Activated T-cell treated with anti-CD3 and anti-CD28 coated beads, Interleukin-2, amount 50 U/mL, for 72 hours (primary cell): ENCODE measurements at regions not wholly inside any gene's neighbourhood (a gene's known extent, or its start where the extent isn't known, plus 50 kb on each side); places are given as distances from the start of the nearest gene placed in this dataset.
"Not testable (repeated sequence)": the region's sequence is repeated elsewhere in the genome, so short reads cannot be mapped to it uniquely, and the experiment has no call there.

Experiments used
- ATAC-seq, 2 donors: fragments of 150-1000 bp; cut with Tn5 transposase; replicated peaks in 1 of 2; 2 replicates each; pipeline ENCODE4 v1.10.0; 2021; ENCODE audit warnings: moderate library complexity in 2 of 2, mild to moderate bottlenecking in 1 of 2
- DNase-seq, 2 donors: peaks; one replicate each; pipeline ENCODE4 v3.0.0; 2021 to 2022; ENCODE audit warnings: mixed read lengths in 1 of 2
- H3K27ac Mint-ChIP-seq: one replicate; pipeline ENCODE4 v1.8.0; 2022; ENCODE audit warnings: mild to moderate bottlenecking, moderate library complexity, mixed read lengths
- H3K27me3 Mint-ChIP-seq: one replicate; pipeline ENCODE4 v1.8.0; 2022; ENCODE audit warnings: low read depth, mixed read lengths
- H3K36me3 Mint-ChIP-seq, 2 donors: one replicate each; pipeline ENCODE4 v1.8.0; 2022; ENCODE audit warnings: mixed read lengths in 2 of 2, mild to moderate bottlenecking in 1 of 2; ENCODE audit not compliant: insufficient read depth in 2 of 2
- H3K4me1 Mint-ChIP-seq: one replicate; pipeline ENCODE4 v1.8.0; 2022; ENCODE audit warnings: low read depth, mixed read lengths
- H3K4me3 Mint-ChIP-seq, 2 donors: one replicate each; pipeline ENCODE4 v1.8.0; 2022; ENCODE audit warnings: mild to moderate bottlenecking in 2 of 2, mixed read lengths in 2 of 2, moderate library complexity in 2 of 2
- H3K9me3 Mint-ChIP-seq, 2 donors: one replicate each; pipeline ENCODE4 v1.8.0; 2022; ENCODE audit warnings: mixed read lengths in 2 of 2

DNA sequence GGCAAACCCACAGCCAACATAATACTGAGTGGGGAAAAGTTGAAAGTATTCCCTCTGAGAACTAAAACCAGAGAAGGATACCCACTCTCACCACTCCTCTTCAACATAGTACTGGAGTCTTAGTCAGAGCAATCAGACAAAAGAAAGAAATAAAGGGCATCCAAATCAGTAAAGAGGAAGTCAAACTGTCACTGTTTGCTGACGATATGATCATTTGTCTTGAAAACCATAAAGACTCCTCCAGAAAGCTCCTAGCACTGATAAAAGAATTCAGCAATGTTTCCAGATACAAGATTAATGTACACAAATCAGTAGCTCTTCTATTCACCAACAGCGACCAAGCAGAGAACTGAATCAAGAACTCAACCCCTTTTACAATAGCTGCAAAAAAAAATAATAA lies 64.0 kb upstream of the SSTR4 start:
- H3K27me3 Mint-ChIP-seq, H3K4me3 Mint-ChIP-seq, H3K27ac Mint-ChIP-seq, ATAC-seq, H3K36me3 Mint-ChIP-seq, H3K4me1 Mint-ChIP-seq, H3K9me3 Mint-ChIP-seq, DNase-seq: not testable (repeated sequence)

DNA sequence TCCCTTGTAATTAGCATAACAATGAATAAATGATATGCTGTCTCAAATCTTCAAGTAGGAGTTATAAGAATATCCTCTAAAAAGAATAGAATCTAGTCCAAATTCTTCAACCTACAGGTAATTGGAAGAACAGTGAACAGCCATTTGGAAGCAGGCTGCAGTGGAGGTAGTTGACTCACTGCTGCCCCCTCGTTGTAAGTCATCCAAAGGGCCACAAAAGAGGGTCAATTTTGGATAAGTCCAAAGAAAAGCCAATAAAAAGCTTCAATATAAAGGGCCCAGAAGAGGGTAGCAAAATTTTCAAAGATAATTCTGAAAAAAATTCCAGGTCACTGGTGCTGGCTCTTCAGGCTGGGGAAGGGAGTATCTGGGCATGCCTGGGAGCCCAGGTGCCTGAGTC lies 60.8 kb upstream of the SSTR4 start:
- ATAC-seq (no peak), DNase-seq (no peak)
- Mint-ChIP-seq H3K27ac (no peak overlapping the region), H3K9me3 (peaks cover 0 to under 1% of the 10 kb centered on the region in 2 donors), H3K27me3 (peaks cover 1% of the 10 kb centered on the region), H3K36me3 (no peaks in the 10 kb centered on the region), H3K4me3 (no peak overlapping the region), H3K4me1 (no peaks in the 10 kb centered on the region)

DNA sequence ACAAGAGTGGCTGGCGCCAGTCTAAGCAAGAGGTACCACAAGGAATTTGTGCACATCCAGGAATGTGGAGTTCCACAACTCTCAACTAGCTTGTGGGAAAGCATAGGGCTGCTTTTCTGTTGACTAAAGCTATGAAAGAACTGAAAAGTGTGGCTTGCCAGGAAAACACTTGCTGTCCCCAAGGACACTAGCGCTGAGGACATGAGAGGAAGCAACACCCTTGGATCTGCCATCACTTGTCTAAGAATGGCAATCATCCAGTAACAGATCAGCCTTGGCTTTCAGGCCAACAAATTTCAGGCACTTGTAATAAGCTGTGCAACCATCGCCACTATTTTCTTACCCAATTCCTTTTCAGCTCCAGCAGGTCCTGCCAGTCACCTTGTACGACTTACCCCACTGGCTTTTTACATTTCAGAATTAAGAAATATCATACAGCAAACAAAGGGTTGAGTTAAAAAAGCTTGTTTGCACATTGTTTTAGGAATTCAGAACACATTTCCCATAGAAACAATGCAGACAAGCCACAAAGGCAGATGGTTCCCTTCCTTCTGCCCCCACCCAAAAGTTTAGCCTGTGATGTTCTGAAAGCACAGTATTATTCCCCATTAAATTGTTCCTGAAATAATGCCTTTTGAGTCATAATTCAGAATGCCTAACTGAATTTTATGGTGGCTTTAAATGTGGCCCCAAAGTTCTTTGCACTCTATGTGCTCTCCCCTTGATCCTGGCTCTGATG lies 57.9 kb upstream of the SSTR4 start:
- ATAC-seq, result no peak
- DNase-seq, result no peak
- H3K4me3 Mint-ChIP-seq, result no peak overlapping the region
- peaks cover 2 to 5% of the 10 kb centered on the region in 2 donors for H3K9me3 Mint-ChIP-seq
- no peaks in the 10 kb centered on the region for H3K27me3 Mint-ChIP-seq
- H3K27ac Mint-ChIP-seq, result no peak overlapping the region
- no peaks in the 10 kb centered on the region for H3K4me1 Mint-ChIP-seq
- peaks cover 0 to 1% of the 10 kb centered on the region in 2 donors for H3K36me3 Mint-ChIP-seq

DNA sequence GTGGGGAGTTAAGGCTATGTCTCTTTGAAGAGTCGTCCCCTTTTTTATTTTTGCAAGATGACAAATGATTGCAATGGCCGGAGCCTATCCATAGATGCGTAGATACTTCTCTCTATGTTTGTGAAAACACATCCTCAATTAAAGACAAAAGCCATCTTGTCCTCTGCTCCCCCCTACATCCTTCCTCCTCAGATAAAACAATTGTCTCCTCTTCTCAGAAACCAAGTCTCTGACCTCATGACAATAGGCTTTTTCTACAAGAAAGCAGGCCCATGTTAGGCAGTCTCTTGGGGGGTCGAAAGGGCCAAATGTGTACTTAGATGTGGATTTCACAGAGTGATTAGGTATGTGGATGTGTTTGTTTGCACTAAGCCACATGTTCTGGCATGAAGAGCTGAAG lies 51.1 kb upstream of the SSTR4 start:
- no peak for DNase-seq
- ATAC-seq, result no peak
- H3K9me3 Mint-ChIP-seq, result peaks cover 2 to 8% of the 10 kb centered on the region in 2 donors
- no peaks in the 10 kb centered on the region for H3K4me1 Mint-ChIP-seq
- H3K27ac Mint-ChIP-seq, result no peak overlapping the region
- no peak overlapping the region for H3K4me3 Mint-ChIP-seq
- no peaks in the 10 kb centered on the region for H3K27me3 Mint-ChIP-seq
- peaks cover 0 to 1% of the 10 kb centered on the region in 2 donors for H3K36me3 Mint-ChIP-seq

DNA sequence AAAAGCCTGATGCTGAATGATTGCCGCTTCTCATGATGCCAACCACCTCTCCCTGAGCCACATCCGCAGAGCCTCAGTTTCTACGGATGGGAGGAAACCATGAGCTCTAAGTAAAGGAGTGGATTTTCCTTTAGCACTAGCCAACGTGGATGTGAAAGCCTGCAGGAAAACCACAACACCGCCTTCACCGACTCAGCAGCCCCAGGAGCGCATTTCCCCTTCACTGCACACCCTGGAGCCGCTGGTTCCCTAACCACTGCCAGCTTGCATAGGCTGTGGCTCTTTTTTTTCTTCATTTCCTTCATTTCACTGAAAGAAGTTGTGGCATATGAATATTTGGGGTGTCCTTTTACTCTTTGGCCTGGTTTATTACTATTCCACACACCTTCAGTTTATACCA lies 50.5 kb upstream of the SSTR4 start:
- Mint-ChIP-seq H3K27ac (no peak overlapping the region), H3K4me3 (no peak overlapping the region), H3K36me3 (peaks cover 0 to 1% of the 10 kb centered on the region in 2 donors), H3K4me1 (no peaks in the 10 kb centered on the region), H3K9me3 (peaks cover 2 to 5% of the 10 kb centered on the region in 2 donors), H3K27me3 (no peaks in the 10 kb centered on the region)
- DNase-seq (no peak), ATAC-seq (no peak)

DNA sequence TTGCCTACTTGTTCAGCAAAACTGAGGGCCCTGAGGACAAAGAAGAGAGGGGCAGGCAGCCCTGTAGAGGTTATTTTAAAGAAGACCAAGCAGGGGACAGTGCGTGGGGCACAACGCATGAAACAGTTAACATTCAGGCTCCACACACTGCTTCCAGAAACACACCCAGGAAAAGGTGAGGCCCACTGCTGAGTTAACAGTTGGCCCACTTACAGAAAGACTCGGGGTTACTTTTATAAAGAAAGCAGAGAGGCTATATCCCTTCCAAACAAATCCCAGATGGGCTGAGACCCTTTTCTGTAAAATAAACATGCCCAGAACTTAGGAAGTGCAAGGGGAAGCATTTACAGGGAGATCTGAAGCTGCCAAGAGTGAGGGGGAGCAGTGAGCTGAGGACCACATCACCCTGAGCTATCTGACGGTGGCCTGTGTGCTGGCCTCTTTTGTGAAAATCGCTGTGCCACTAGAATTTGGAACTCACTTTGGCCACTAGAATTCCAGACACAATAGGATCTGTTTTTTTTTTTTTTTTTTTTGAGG lies 49.8 kb upstream of the SSTR4 start:
- Mint-ChIP-seq H3K27ac (no peak overlapping the region), H3K4me1 (no peaks in the 10 kb centered on the region), H3K27me3 (no peaks in the 10 kb centered on the region), H3K36me3 (peaks cover 0 to 1% of the 10 kb centered on the region in 2 donors), H3K4me3 (no peak overlapping the region), H3K9me3 (peaks cover 2 to 3% of the 10 kb centered on the region in 2 donors)
- no peak for ATAC-seq
- no peak for DNase-seq
